ENCODE measurements at regions not wholly inside any gene's neighbourhood (a gene's known extent, or its start where the extent isn't known, plus 50 kb on each side); places are given as distances from the start of the nearest gene placed in this dataset.

DNA sequence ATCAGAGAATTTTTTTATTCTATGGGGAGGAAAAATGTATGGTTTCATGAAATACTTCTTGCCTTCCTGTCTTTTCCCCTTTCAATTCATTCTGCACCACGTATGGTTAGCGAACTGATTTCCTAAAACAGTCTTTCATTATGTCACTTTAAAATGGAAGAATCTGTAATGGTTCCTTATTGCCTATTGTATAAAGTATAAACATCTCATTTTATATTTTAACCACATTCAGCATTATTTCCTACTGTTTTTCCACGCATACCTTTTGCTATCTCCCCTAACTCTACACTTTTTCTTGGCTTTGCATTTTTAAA lies 232.3 kb upstream of the B3GALT2 start:
- BruUV-seq (replicated peaks): no TSS peak
- H2AFZ ChIP-seq (ENCODE audit: low read depth, low read length): no peak overlapping the region
- DNase-seq (ENCODE audit: extremely low read depth in 1 of 4, low spot score in 3 of 4): no peak
- in situ Hi-C loops (cut with MboI) (no loop called here), intact Hi-C loops (cut with micrococcal nuclease) (no loop called here)
- H3K79me2 ChIP-seq (ENCODE audit: control insufficient read depth, insufficient read depth, low read length): no peaks in the 10 kb centered on the region
- no peak overlapping the region for H3K27ac ChIP-seq (ENCODE audit: extremely low read depth, low read depth, low read length)
- no peak for FAIRE-seq
- H3K9me3 ChIP-seq (replicated peaks; ENCODE audit: control insufficient read depth, insufficient read depth, low read depth, low read length): no peaks in the 10 kb centered on the region
- H3K36me3 ChIP-seq (ENCODE audit: control insufficient read depth, insufficient read depth, low read length): no peaks in the 10 kb centered on the region; the same call in 2 of the 3 replicates
- no peaks in the 10 kb centered on the region for H3K27me3 ChIP-seq (ENCODE audit: control insufficient read depth in 2 of 2, insufficient read depth in 2 of 2, low read length in 2 of 2)
- ChIA-PET CTCF (ENCODE audit: low intra/inter-chr PET ratio) (no interaction called here), POLR2A (no interaction called here)
- no peaks in the 10 kb centered on the region for H4K20me1 ChIP-seq (replicated peaks; ENCODE audit: control insufficient read depth, insufficient read depth, low read length)
- no peaks in the 10 kb centered on the region for H3K4me1 ChIP-seq (replicated peaks in 1 of 2; ENCODE audit: control insufficient read depth in 2 of 2, insufficient read depth in 2 of 2, low read length in 2 of 2)
- TF ChIP-seq PTRF (tag; IDR thresholded peaks at IDR 0.05) (no peak), TEAD4 (IDR thresholded peaks at IDR 0.05; ENCODE audit: low read length) (no peak), TEAD4 (CRISPR knock-in tag; IDR thresholded peaks at IDR 0.05; ENCODE audit: borderline replicate concordance) (no peak), ZNF347 (CRISPR knock-in tag; IDR thresholded peaks at IDR 0.05; ENCODE audit: low read depth) (no peak), ZNF780A (CRISPR knock-in tag; IDR thresholded peaks at IDR 0.05) (no peak), DACH1 (IDR thresholded peaks at IDR 0.05; ENCODE audit: partially characterized antibody) (no peak), ZNF316 (IDR thresholded peaks at IDR 0.05) (peak; percentile 45; the same call in 1 of the 2 replicates), ZNF23 (CRISPR knock-in tag; IDR thresholded peaks at IDR 0.05) (0 out of 2 replicates have a peak, but pooled peaks have one; percentile 36)
- TF ChIP-seq, protein P1, sequence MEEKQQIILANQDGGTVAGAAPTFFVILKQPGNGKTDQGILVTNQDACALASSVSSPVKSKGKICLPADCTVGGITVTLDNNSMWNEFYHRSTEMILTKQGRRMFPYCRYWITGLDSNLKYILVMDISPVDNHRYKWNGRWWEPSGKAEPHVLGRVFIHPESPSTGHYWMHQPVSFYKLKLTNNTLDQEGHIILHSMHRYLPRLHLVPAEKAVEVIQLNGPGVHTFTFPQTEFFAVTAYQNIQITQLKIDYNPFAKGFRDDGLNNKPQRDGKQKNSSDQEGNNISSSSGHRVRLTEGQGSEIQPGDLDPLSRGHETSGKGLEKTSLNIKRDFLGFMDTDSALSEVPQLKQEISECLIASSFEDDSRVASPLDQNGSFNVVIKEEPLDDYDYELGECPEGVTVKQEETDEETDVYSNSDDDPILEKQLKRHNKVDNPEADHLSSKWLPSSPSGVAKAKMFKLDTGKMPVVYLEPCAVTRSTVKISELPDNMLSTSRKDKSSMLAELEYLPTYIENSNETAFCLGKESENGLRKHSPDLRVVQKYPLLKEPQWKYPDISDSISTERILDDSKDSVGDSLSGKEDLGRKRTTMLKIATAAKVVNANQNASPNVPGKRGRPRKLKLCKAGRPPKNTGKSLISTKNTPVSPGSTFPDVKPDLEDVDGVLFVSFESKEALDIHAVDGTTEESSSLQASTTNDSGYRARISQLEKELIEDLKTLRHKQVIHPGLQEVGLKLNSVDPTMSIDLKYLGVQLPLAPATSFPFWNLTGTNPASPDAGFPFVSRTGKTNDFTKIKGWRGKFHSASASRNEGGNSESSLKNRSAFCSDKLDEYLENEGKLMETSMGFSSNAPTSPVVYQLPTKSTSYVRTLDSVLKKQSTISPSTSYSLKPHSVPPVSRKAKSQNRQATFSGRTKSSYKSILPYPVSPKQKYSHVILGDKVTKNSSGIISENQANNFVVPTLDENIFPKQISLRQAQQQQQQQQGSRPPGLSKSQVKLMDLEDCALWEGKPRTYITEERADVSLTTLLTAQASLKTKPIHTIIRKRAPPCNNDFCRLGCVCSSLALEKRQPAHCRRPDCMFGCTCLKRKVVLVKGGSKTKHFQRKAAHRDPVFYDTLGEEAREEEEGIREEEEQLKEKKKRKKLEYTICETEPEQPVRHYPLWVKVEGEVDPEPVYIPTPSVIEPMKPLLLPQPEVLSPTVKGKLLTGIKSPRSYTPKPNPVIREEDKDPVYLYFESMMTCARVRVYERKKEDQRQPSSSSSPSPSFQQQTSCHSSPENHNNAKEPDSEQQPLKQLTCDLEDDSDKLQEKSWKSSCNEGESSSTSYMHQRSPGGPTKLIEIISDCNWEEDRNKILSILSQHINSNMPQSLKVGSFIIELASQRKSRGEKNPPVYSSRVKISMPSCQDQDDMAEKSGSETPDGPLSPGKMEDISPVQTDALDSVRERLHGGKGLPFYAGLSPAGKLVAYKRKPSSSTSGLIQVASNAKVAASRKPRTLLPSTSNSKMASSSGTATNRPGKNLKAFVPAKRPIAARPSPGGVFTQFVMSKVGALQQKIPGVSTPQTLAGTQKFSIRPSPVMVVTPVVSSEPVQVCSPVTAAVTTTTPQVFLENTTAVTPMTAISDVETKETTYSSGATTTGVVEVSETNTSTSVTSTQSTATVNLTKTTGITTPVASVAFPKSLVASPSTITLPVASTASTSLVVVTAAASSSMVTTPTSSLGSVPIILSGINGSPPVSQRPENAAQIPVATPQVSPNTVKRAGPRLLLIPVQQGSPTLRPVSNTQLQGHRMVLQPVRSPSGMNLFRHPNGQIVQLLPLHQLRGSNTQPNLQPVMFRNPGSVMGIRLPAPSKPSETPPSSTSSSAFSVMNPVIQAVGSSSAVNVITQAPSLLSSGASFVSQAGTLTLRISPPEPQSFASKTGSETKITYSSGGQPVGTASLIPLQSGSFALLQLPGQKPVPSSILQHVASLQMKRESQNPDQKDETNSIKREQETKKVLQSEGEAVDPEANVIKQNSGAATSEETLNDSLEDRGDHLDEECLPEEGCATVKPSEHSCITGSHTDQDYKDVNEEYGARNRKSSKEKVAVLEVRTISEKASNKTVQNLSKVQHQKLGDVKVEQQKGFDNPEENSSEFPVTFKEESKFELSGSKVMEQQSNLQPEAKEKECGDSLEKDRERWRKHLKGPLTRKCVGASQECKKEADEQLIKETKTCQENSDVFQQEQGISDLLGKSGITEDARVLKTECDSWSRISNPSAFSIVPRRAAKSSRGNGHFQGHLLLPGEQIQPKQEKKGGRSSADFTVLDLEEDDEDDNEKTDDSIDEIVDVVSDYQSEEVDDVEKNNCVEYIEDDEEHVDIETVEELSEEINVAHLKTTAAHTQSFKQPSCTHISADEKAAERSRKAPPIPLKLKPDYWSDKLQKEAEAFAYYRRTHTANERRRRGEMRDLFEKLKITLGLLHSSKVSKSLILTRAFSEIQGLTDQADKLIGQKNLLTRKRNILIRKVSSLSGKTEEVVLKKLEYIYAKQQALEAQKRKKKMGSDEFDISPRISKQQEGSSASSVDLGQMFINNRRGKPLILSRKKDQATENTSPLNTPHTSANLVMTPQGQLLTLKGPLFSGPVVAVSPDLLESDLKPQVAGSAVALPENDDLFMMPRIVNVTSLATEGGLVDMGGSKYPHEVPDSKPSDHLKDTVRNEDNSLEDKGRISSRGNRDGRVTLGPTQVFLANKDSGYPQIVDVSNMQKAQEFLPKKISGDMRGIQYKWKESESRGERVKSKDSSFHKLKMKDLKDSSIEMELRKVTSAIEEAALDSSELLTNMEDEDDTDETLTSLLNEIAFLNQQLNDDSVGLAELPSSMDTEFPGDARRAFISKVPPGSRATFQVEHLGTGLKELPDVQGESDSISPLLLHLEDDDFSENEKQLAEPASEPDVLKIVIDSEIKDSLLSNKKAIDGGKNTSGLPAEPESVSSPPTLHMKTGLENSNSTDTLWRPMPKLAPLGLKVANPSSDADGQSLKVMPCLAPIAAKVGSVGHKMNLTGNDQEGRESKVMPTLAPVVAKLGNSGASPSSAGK (IDR thresholded peaks at IDR 0.05): no peak
- H3K4me3 ChIP-seq: no peak overlapping the region
- H3K9ac ChIP-seq (ENCODE audit: insufficient read depth in 1 of 2, low read depth in 2 of 2, low read length in 2 of 2): no peak overlapping the region
- ATAC-seq: no peak
- 2% methylated on average over 3 of the region's 3 CpGs for WGBS (ENCODE audit: insufficient coverage, low coverage, missing lambda C conversion rate)
- no peaks in the 10 kb centered on the region for H3K9me1 ChIP-seq (ENCODE audit: control insufficient read depth, insufficient read depth, low read length)
- no peak overlapping the region for H3K4me2 ChIP-seq (ENCODE audit: insufficient read depth, low read length)

All from K562 (cell line).